ENCODE measurements at regions not wholly inside any gene's neighbourhood (a gene's known extent, or its start where the extent isn't known, plus 50 kb on each side); places are given as distances from the start of the nearest gene placed in this dataset.

DNA sequence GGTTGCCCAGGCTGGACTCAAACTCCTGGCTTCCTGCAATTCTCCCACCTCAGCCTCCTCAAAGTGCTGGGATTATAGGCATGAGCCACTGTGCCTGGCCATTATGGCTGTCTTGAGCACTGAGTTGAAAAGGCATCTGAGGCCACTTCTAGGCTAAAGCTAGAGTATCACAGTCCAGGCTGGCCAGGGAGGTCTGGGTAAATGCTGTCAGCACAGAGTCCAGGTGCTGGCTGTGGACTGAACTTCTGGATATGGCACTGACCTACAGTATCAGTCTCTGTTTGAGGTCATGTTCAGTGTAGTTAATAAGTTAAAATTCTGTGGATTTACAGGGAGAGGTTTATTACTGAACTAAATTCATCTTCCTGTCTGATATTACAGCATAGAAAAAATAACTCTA is 222.5 kb upstream of the TOM1L1 start:
- TF ChIP-seq, protein P1, sequence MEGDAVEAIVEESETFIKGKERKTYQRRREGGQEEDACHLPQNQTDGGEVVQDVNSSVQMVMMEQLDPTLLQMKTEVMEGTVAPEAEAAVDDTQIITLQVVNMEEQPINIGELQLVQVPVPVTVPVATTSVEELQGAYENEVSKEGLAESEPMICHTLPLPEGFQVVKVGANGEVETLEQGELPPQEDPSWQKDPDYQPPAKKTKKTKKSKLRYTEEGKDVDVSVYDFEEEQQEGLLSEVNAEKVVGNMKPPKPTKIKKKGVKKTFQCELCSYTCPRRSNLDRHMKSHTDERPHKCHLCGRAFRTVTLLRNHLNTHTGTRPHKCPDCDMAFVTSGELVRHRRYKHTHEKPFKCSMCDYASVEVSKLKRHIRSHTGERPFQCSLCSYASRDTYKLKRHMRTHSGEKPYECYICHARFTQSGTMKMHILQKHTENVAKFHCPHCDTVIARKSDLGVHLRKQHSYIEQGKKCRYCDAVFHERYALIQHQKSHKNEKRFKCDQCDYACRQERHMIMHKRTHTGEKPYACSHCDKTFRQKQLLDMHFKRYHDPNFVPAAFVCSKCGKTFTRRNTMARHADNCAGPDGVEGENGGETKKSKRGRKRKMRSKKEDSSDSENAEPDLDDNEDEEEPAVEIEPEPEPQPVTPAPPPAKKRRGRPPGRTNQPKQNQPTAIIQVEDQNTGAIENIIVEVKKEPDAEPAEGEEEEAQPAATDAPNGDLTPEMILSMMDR (conservative IDR thresholded peaks at IDR 0.05; ENCODE audit: low read length): no peak
- TF ChIP-seq EZH2phosphoT487 (IDR thresholded peaks at IDR 0.05; ENCODE audit: borderline replicate concordance, low read depth, low read length): no peak
